ENCODE measurements at regions not wholly inside any gene's neighbourhood (a gene's known extent, or its start where the extent isn't known, plus 50 kb on each side); places are given as distances from the start of the nearest gene placed in this dataset.

- TF ChIP-seq CTCF (IDR thresholded peaks at IDR 0.05; ENCODE audit: low read depth, low read length, poor library complexity, severe bottlenecking) (no peak), EZH2phosphoT487 (IDR thresholded peaks at IDR 0.05; ENCODE audit: borderline replicate concordance, low read length) (no peak)
These were observed 51.2 kb upstream of the MED4 start for GRCh38 chr13:48146122-48146521.

Data from DOHH2 (cell line).